GM19455 (cell line): ENCODE measurements at regions not wholly inside any gene's neighbourhood (a gene's known extent, or its start where the extent isn't known, plus 50 kb on each side); places are given as distances from the start of the nearest gene placed in this dataset.

Experiments used
- ATAC-seq: cut with Tn5 transposase; IDR thresholded peaks from one replicate; pipeline ENCODE4 v1.9.1; 2021; ENCODE audit not compliant: unreplicated experiment

GRCh38 chr16:51407921-51408320 is 256.9 kb upstream of the SALL1 start:
- no peak for ATAC-seq

- no peak for ATAC-seq
Observed at GRCh38 chr16:51407199-51407598, 256.1 kb upstream of the SALL1 start.

- no peak for ATAC-seq
Observed at GRCh38 chr16:51405361-51405760, 254.3 kb upstream of the SALL1 start.

- no peak for ATAC-seq
Observed at GRCh38 chr16:51404386-51404785, 253.3 kb upstream of the SALL1 start.

- ATAC-seq = no peak
Observed at GRCh38 chr16:51402785-51403184, 251.7 kb upstream of the SALL1 start.

GRCh38 chr16:51402298-51402697 is 251.2 kb upstream of the SALL1 start:
- no peak for ATAC-seq

GRCh38 chr16:51401673-51402072 is 250.6 kb upstream of the SALL1 start:
- ATAC-seq = no peak

GRCh38 chr16:51399908-51400670 is 249.0 kb upstream of the SALL1 start:
- ATAC-seq = no peak

- no peak for ATAC-seq
Observed at GRCh38 chr16:51394421-51394820, 243.4 kb upstream of the SALL1 start.

GRCh38 chr16:51393381-51394005 is 242.4 kb upstream of the SALL1 start:
- no peak for ATAC-seq

GRCh38 chr16:51392521-51393187 is 241.6 kb upstream of the SALL1 start:
- no peak for ATAC-seq

- no peak for ATAC-seq
Observed at GRCh38 chr16:51391798-51392511, 240.9 kb upstream of the SALL1 start.

- no peak for ATAC-seq
Observed at GRCh38 chr16:51390877-51391276, 239.8 kb upstream of the SALL1 start.

GRCh38 chr16:51389881-51390280 is 238.8 kb upstream of the SALL1 start:
- ATAC-seq = no peak

GRCh38 chr16:51388516-51388951 is 237.5 kb upstream of the SALL1 start:
- no peak for ATAC-seq

- ATAC-seq = no peak
Observed at GRCh38 chr16:51383909-51384308, 232.8 kb upstream of the SALL1 start.

GRCh38 chr16:51382940-51383339 is 231.9 kb upstream of the SALL1 start:
- ATAC-seq = no peak

- no peak for ATAC-seq
Observed at GRCh38 chr16:51382211-51382610, 231.1 kb upstream of the SALL1 start.

GRCh38 chr16:51376080-51376479 is 225.0 kb upstream of the SALL1 start:
- no peak for ATAC-seq

- no peak for ATAC-seq
Observed at GRCh38 chr16:51374790-51375189, 223.7 kb upstream of the SALL1 start.

- no peak for ATAC-seq
Observed at GRCh38 chr16:51374346-51374745, 223.3 kb upstream of the SALL1 start.
